A549 (cell line): ENCODE measurements at regions not wholly inside any gene's neighbourhood (a gene's known extent, or its start where the extent isn't known, plus 50 kb on each side); places are given as distances from the start of the nearest gene placed in this dataset.

ENCODE experiments used
- ATAC-seq, 2 experiments: fragments of 200-7000 bp in 1 of 2; fragments of >200 bp in 1 of 2; cut with Nextera tagmentation in 1 of 2; cut with Tn5 transposase in 1 of 2; 3 replicates each; pipeline versions ENCODE4 v1.8.0 to v1.9.1; 2018 to 2020; ENCODE audit warnings: mild to moderate bottlenecking in 1 of 2, moderate library complexity in 1 of 2
- CTCF ChIA-PET: fragments of 300-600 bp; sonication (Branson Sonifier 250); formaldehyde crosslinking; extraction: SDS; loops from one replicate; lab custom pipeline; 2021; ENCODE audit warnings: antibody characterized with exemption, inconsistent platforms; lab: Yijun Ruan, JAX
- POLR2A ChIA-PET: fragments of 350-600 bp; formaldehyde crosslinking; extraction: SDS; loops from one replicate; lab custom pipeline; 2021; ENCODE audit warnings: antibody characterized with exemption, inconsistent platforms; lab: Yijun Ruan, JAX
- DNase-seq, 2 experiments: peaks; one replicate each; pipeline versions ENCODE4 v3.0.0 to v3.0.0-alpha.2; 2011 to 2016; ENCODE audit warnings: low read depth in 1 of 2, low spot score in 1 of 2
- FAIRE-seq: peaks from 2 replicates; lab custom pipeline; 2011; peaks lifted over from hg19 to GRCh38; lab: Jason Lieb, UNC
- H3K27ac ChIP-seq, 2 experiments: fragments of >200 bp; sonication (Bioruptor Twin); formaldehyde crosslinking; 3 replicates each; pipeline ENCODE4 v1.5.1; 2016 to 2017
- H3K4me1 ChIP-seq: fragments of >200 bp; sonication (Bioruptor Twin); formaldehyde crosslinking; 3 replicates; pipeline ENCODE4 v1.6.1; 2016
- H3K4me2 ChIP-seq: fragments of >200 bp; sonication (Bioruptor Twin); formaldehyde crosslinking; 3 replicates; pipeline ENCODE4 v1.6.1; 2016
- H3K4me3 ChIP-seq: fragments of >200 bp; sonication (Bioruptor Twin); formaldehyde crosslinking; 3 replicates; pipeline ENCODE4 v1.5.1; 2016
- H3K9me3 ChIP-seq: fragments of >200 bp; sonication (Bioruptor Twin); formaldehyde crosslinking; 3 replicates; pipeline ENCODE4 v1.6.1; 2016
- BHLHE40 ChIP-seq: IDR thresholded peaks from 2 replicates; pipeline ENCODE4 v1.6.1; 2012; ENCODE audit warnings: low read depth, low read length, inconsistent platforms
- CEBPB ChIP-seq, 2 experiments: fragments of >200 bp in 1 of 2; sonication (Bioruptor Twin) in 1 of 2; formaldehyde crosslinking in 1 of 2; IDR thresholded peaks; 2 replicates each; pipeline ENCODE4 v1.6.1; 2012 to 2016
- EP300 ChIP-seq, 2 experiments: fragments of >200 bp; sonication (Bioruptor Twin); formaldehyde crosslinking; IDR thresholded peaks; 2 replicates in 1 of 2; 3 replicates in 1 of 2; pipeline ENCODE4 v1.6.1; 2016 to 2017
- FOSB ChIP-seq: fragments of 250-450 bp; sonication (Bioruptor Pico); IDR thresholded peaks from 2 replicates; pipeline ENCODE4 v1.5.0; 2020; ENCODE audit warnings: mild to moderate bottlenecking, moderate library complexity
- FOSL2 ChIP-seq, 2 experiments: fragments of 450-650 bp in 1 of 2; fragments of >200 bp in 1 of 2; sonication (Bioruptor Twin) in 1 of 2; formaldehyde crosslinking; IDR thresholded peaks; 2 replicates each; pipeline versions ENCODE4 v1.5.0 to v1.6.1; 2016 to 2020; ENCODE audit warnings: mild to moderate bottlenecking in 1 of 2, moderate library complexity in 1 of 2
- FOXS1 ChIP-seq: fragments of 250-450 bp; sonication (Bioruptor Pico); IDR thresholded peaks from 2 replicates; pipeline ENCODE4 v1.5.0; 2020; ENCODE audit warnings: mild to moderate bottlenecking, moderate library complexity
- GATA3 ChIP-seq: IDR thresholded peaks from 2 replicates; pipeline ENCODE4 v1.6.1; 2012; ENCODE audit warnings: borderline replicate concordance
- HEYL ChIP-seq: fragments of 250-450 bp; sonication (Bioruptor Pico); IDR thresholded peaks from 2 replicates; pipeline ENCODE4 v1.8.0; 2021; ENCODE audit warnings: mild to moderate bottlenecking, moderate library complexity
- JUN ChIP-seq, 2 experiments: fragments of >200 bp; sonication (Bioruptor Twin); formaldehyde crosslinking; IDR thresholded peaks; 2 replicates in 1 of 2; 3 replicates in 1 of 2; pipeline ENCODE4 v1.6.1; 2016 to 2017
- JUNB ChIP-seq: fragments of >200 bp; sonication (Bioruptor Twin); formaldehyde crosslinking; IDR thresholded peaks from 2 replicates; pipeline ENCODE4 v1.6.1; 2016
- KDM1A ChIP-seq: fragments of 200-600 bp; sonication (generic); IDR thresholded peaks from 2 replicates; pipeline ENCODE4 v1.6.1; 2016; ENCODE audit warnings: low read depth, mild to moderate bottlenecking
- MAFK ChIP-seq: fragments of 450-650 bp; IDR thresholded peaks from 2 replicates; pipeline ENCODE4 v1.6.1; 2014; ENCODE audit not compliant: partially characterized antibody
- NR3C1 ChIP-seq: fragments of >200 bp; sonication (Bioruptor Twin); formaldehyde crosslinking; IDR thresholded peaks from 3 replicates; pipeline ENCODE4 v1.6.1; 2017
- PHF8 ChIP-seq: fragments of 200-600 bp; sonication (generic); IDR thresholded peaks from 2 replicates; pipeline ENCODE4 v1.6.1; 2016; ENCODE audit warnings: low read depth, mild to moderate bottlenecking, antibody characterized with exemption, moderate library complexity, borderline replicate concordance
- RAD21 ChIP-seq, 2 experiments: fragments of >200 bp in 1 of 2; sonication (Bioruptor Twin) in 1 of 2; formaldehyde crosslinking in 1 of 2; IDR thresholded peaks in 1 of 2; conservative IDR thresholded peaks in 1 of 2; 2 replicates in 1 of 2; 3 replicates in 1 of 2; pipeline ENCODE4 v1.6.1; 2012 to 2018; ENCODE audit warnings: inconsistent platforms in 1 of 2
- RFX5 ChIP-seq: fragments of 450-650 bp; IDR thresholded peaks from 2 replicates; pipeline ENCODE4 v1.7.1; 2014; ENCODE audit warnings: antibody characterized with exemption, mild to moderate bottlenecking, moderate library complexity
- SMC3 ChIP-seq: fragments of >200 bp; sonication (Bioruptor Twin); formaldehyde crosslinking; IDR thresholded peaks from 3 replicates; pipeline ENCODE4 v1.6.1; 2018; ENCODE audit warnings: inconsistent platforms
- ZFP36 ChIP-seq: fragments of 450-650 bp; IDR thresholded peaks from 2 replicates; pipeline ENCODE4 v1.6.1; 2014; ENCODE audit warnings: borderline replicate concordance; ENCODE audit not compliant: partially characterized antibody
- WGBS: methylation state at CpG from one replicate; pipeline ENCODE4 v1.1.6; 2017; ENCODE audit errors: missing lambda C conversion rate; 5-methylcytosine and 5-hydroxymethylcytosine counted together
- TF ChIP-seq, protein P1 (sequence below): IDR thresholded peaks from 2 replicates; pipeline ENCODE4 v1.6.1; 2012
- TF ChIP-seq, protein P2 (sequence below): IDR thresholded peaks from 2 replicates; pipeline ENCODE4 v1.6.1; 2012

DNA sequence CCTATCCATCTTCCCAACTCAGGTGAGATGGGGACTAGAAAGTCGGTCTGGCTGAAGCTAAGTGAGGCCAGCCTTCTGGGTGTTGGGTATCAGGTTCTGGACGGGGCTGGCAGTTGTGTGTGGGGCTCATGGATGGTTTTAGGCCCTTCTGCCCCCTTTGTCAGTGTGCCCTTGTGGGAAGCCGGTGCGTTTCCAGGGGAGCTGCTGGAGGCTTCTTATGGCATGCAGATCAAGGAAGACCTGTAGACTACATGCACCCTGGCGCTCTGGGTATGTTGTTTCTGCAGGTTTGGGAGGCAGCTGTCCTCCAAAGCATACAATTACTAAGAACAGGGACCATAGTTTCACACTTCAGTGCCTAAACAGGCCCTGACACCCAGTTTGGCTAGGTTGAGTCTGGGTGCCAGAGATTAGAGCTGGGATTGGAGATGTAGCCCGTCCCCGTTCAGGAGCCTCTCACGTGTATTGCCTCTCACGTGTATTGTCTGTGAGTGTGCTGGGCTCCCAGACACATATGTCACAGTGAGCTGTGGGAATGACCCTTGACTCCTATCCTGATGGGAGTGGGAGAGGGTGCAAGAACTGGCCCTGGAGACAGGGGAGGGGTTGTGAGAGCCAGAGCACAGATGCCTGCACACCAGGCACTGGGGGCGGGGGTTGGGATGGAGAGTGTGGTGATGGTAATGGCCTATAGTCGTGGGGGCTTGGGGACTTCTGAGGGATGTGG lies 84.4 kb downstream of the SLC25A47 start (continued):
- no peak for TF ChIP-seq ZFP36
- TF ChIP-seq, all 56 proteins: peak for 0

DNA sequence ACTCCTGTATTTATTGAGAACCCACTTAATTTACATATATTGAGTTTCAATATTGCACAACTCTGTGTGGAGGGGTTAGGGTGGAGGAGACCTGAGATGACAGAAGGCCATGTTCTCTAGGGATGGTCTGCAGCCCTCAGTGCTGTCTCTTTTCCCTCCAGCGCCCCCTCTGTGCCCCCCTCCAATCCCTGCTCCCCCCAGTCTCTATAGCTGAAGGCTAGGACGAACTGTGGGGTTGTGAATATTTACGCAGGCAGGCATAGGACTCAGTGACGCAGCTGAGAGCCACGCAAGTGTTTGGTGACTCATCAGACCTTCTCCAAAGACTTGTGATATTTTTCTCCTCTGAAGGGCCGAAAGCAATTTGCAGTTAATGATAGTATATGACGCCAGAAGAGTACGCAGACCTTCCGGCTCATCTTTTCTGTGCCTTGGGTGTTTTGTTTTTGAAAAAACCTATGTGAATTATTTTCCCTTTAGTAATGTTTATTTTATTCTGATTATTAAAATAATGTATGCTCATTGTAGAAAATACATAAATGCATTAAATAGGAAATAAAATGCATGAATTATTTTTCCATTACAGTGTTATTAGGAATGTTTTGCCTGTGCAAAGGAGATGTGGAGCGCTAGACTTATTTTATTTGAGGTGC lies 85.3 kb downstream of the SLC25A47 start:
- DNase-seq (peak; percentile 80 to 83), FAIRE-seq (peak; percentile 18), ATAC-seq (peak; percentile 90 to 92)
- Histone ChIP-seq H3K27ac (peak overlapping the region; percentile 82 to 88), H3K4me3 (peak overlapping the region; percentile 8; the same call in 1 of the 3 replicates), H3K4me2 (peak overlapping the region; percentile 81), H3K4me1 (peaks cover 47% of the 10 kb centered on the region), H3K9me3 (no peaks in the 10 kb centered on the region)
- 7% methylated on average over 10 of the region's 10 CpGs for WGBS
- ChIA-PET CTCF (interaction anchor here (0.6 to 7.5 kb wide), 9 partner anchors 9 to 284 kb away, joined by 3 to 80 read pairs (median 8); no protein-coding TSS in a partner anchor), POLR2A (interaction anchor here (0.6 to 1.1 kb wide), 2 partner anchors 14 to 1239 kb away, joined by 3 read pairs; no protein-coding TSS in a partner anchor)
- TF ChIP-seq MAFK (no peak), CEBPB (IDR thresholded peaks at IDR 0.05) (peak; percentile 74 to 75; a peak in 3 of 4 replicates), JUN (IDR thresholded peaks at IDR 0.05) (peak in 1 of 2 experiments; percentile 62; a peak in 3 of 5 replicates), GATA3 (0 out of 2 replicates have a peak, but pooled peaks have one; percentile 43), FOSB (CRISPR knock-in tag) (no peak), JUNB (peak; percentile 79), EP300 (IDR thresholded peaks at IDR 0.05) (peak; percentile 73 to 82; a peak in 3 of 5 replicates), FOSL2 (IDR thresholded peaks at IDR 0.05) (peak; percentile 70), FOSL2 (CRISPR knock-in tag; IDR thresholded peaks at IDR 0.05) (peak; percentile 95)
- TF ChIP-seq, protein P1, sequence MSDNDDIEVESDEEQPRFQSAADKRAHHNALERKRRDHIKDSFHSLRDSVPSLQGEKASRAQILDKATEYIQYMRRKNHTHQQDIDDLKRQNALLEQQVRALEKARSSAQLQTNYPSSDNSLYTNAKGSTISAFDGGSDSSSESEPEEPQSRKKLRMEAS = 0 out of 2 replicates have a peak, but pooled peaks have one; percentile 34

DNA sequence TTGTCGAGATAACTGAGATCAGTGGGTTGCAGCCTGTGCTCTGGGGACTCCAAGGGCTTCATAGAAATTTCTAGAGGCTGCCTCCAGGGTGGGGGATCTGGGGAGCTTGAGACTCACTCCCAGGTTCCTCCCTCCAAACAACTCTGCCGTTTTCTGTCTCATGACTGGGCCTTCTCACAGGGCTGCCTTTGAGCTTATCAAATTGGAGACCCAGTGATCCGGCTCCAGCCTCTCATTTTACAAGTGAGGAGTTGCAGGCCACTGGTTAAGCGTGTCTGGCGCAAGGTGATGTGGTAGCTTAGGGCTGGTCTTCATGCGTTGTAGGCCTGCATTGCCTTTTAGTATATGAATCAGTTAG lies 85.8 kb downstream of the SLC25A47 start:
- Histone ChIP-seq H3K4me3 (peak overlapping the region; percentile 8; the same call in 1 of the 3 replicates), H3K9me3 (no peaks in the 10 kb centered on the region), H3K4me2 (peak overlapping the region; percentile 81), H3K4me1 (peaks cover 47% of the 10 kb centered on the region), H3K27ac (peak overlapping the region; percentile 82 to 88)
- ATAC-seq (peak in 1 of 2 experiments; percentile 26; a peak in 2 of 6 replicates), DNase-seq (no peak), FAIRE-seq (no peak)
- TF ChIP-seq, protein P1 = no peak
- TF ChIP-seq KDM1A = no peak
- no peak for TF ChIP-seq NR3C1
- TF ChIP-seq RFX5 = no peak
- no peak for TF ChIP-seq FOXS1 (CRISPR knock-in tag)
- no peak for TF ChIP-seq JUN (IDR thresholded peaks at IDR 0.05)
- TF ChIP-seq HEYL = no peak
- TF ChIP-seq BHLHE40 = no peak
- no peak for TF ChIP-seq PHF8
- TF ChIP-seq RAD21 (conservative IDR thresholded peaks at IDR 0.05 in 1 of 2, IDR thresholded peaks at IDR 0.05 in 1 of 2) = no peak
- no peak for TF ChIP-seq SMC3
- TF ChIP-seq, protein P2, sequence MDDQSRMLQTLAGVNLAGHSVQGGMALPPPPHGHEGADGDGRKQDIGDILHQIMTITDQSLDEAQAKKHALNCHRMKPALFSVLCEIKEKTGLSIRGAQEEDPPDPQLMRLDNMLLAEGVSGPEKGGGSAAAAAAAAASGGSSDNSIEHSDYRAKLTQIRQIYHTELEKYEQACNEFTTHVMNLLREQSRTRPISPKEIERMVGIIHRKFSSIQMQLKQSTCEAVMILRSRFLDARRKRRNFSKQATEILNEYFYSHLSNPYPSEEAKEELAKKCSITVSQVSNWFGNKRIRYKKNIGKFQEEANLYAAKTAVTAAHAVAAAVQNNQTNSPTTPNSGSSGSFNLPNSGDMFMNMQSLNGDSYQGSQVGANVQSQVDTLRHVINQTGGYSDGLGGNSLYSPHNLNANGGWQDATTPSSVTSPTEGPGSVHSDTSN = no peak
- CTCF ChIA-PET = interaction anchor here (0.6 to 7.5 kb wide), 12 partner anchors 8 to 283 kb away, joined by 3 to 80 read pairs (median 6); no protein-coding TSS in a partner anchor
- POLR2A ChIA-PET = interaction anchor here (0.6 to 1.1 kb wide), 2 partner anchors 15 to 1238 kb away, joined by 3 read pairs; no protein-coding TSS in a partner anchor
- WGBS = 72% methylated on average over 6 of the region's 6 CpGs
